AG08395 (cell line): ENCODE measurements at regions not wholly inside any gene's neighbourhood (a gene's known extent, or its start where the extent isn't known, plus 50 kb on each side); places are given as distances from the start of the nearest gene placed in this dataset.

ENCODE experiments used
- DNase-seq: peaks from one replicate; pipeline ENCODE4 v3.0.0; 2012; ENCODE audit warnings: mixed read lengths, low spot score

- no peak for DNase-seq
Observed at GRCh38 chr1:81069856-81070255, 730.9 kb upstream of the ADGRL2 start.

GRCh38 chr1:81068726-81069125 is 732.0 kb upstream of the ADGRL2 start:
- DNase-seq: no peak

DNA sequence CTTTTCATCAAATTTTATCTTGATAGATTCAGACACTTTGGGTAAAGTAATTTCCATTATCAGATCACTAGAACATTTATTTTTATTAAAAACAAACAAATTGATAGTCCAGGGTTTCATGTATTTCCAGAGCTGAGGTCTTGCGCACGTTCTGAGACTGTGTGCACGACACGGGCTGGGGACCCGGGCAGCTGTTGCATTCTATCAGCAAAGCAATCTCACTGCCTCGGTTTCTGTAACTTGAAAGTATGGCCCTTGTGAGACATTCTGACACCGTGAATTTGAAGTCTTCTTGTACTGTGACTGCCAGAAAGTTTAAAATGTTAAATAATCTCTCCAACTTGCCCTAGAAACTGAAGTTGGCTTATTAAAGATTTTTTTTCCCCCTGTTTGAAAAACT is 746.9 kb upstream of the ADGRL2 start:
- DNase-seq: no peak

DNA sequence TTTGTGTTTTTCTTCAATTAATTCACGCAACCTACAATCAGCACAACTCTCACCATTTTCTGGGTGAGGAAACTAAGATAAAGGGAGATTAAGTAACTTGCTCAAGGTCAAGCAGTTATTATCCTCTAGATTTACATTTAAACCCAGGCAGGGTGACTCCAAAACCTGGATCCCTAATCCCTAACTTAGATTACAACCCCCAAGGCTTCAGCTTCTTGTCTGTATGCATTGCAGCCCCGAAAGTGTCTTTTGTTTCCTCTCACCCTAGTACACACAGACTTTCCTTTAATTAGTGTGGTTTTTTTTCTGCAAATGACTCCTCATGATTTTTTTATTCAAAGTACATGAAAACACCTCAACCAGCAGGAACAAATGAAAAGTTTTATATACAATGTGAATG is 748.6 kb upstream of the ADGRL2 start:
- no peak for DNase-seq

- DNase-seq: no peak
Observed at GRCh38 chr1:81050390-81050789, 750.3 kb upstream of the ADGRL2 start.

DNA sequence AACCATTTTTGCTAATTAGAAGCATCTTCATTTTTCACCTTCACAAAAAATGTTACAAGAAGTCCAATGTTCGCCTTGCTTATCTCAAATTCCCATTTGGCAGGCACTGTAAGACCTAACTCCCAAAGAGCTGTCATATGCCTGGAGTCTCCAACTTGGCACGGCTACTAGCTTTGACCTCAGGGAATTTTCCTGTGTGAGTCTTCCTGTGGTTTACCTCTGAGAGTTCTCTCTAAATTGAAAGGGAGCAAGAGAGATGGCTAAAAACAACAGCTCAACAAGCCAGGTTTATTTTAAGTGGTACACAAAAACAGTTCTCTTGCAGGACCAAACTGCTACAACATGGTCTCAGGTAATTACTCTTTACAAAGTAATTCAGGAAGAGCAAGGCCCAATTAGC is 756.0 kb upstream of the ADGRL2 start:
- no peak for DNase-seq

DNA sequence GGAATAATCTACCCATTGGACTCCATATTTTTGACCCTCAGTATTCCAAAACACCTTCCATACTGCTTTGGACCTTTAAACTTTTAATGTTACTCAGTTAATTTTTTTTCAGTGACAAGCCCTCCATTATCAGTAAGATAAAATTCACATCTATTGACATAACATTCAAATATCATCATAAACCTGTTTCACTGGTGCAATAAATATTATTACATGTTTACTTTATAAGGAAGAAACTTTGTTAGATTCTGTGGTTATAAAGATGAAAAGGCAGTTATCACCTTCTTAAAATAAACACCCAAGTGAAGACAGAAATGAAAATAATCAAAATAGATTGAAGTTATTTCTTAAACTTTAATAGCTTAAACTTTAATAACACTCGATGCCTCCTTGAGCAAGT is 758.5 kb upstream of the ADGRL2 start:
- no peak for DNase-seq

GRCh38 chr1:81034291-81034690 is 766.4 kb upstream of the ADGRL2 start:
- DNase-seq: no peak

- no peak for DNase-seq
Observed at GRCh38 chr1:81032973-81033425, 767.7 kb upstream of the ADGRL2 start.

GRCh38 chr1:81032374-81032773 is 768.4 kb upstream of the ADGRL2 start:
- no peak for DNase-seq

- DNase-seq: no peak
Observed at GRCh38 chr1:81030441-81030840, 770.3 kb upstream of the ADGRL2 start.

DNA sequence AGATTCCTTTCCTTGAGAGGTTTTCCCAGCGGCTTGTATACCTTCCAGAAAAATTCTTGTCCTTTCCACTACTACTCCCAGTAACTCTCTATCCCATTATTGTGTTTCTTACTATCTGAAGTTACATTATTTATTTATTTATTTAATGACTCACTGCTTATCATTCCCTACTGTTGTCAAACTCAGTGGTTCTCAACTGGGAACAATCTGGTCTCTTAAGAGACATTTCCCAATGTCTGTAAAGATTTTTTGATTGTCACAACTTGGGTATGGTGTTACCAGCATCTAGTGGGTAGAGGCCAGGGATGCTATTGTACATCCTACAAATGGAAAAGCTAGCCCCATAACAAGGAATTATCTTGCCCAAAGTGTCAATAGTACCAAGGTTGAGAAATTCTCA is 771.5 kb upstream of the ADGRL2 start:
- no peak for DNase-seq

- no peak for DNase-seq
Observed at GRCh38 chr1:81023187-81023724, 777.5 kb upstream of the ADGRL2 start.

DNA sequence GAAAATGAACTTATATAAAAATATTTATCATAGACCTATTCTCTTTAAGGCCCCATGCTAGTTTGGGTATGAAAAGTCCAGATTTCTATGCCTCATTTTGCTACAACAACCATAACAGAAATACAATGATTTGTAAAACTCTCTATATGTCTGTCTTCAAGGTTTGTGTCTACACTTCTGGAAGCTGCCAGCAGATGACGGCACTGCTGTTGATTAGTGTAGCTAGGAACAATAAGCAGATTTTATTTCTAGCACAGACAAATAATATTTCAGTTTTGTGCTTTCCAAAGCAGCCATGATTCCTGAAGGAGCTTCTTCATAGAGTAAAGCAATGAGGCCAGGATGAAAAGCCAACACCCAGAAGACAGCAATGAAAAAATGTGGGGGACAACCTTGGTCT is 779.6 kb upstream of the ADGRL2 start:
- DNase-seq: no peak

- DNase-seq: no peak
Observed at GRCh38 chr1:81020506-81020905, 780.2 kb upstream of the ADGRL2 start.

- DNase-seq: no peak
Observed at GRCh38 chr1:81010126-81010525, 790.6 kb upstream of the ADGRL2 start.

GRCh38 chr1:81008293-81008692 is 792.4 kb upstream of the ADGRL2 start:
- DNase-seq: no peak

DNA sequence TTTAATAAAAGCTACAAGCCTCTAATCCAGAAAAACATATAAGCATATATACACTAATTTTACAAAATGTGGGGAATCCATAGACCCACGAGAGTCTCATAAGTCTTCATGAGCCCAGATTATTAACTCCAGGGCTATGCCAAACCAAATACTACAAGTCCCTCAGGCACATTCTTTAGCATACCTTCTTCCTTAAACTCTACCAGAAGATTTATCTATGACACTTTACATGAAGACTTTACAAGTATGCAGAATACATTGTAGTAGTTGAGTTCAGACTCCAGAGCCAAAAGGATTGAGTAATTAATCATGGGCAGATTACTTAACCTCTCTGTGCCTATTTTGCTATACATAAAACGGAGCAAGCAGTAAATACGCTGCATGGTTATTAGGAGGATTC is 793.7 kb upstream of the ADGRL2 start:
- no peak for DNase-seq

GRCh38 chr1:81006502-81006901 is 794.2 kb upstream of the ADGRL2 start:
- no peak for DNase-seq

DNA sequence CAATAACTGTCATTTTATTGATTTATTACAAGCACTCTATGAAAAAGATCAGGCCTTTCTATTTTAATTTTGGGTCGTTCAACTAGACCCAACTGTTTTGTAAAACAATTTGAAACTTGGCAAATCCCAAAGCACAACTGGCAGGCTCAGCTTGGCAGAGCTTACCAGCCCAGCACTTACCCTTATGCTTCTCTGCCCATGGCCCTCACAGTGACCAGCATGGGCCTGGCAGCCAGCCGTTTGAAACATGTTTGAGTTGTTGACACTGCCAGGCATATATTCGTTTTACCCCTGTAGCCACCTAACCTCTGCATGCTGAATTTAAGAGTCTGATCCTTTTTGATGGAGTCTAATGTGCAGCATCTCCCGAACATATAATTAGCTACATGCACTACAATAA is 796.7 kb upstream of the ADGRL2 start:
- no peak for DNase-seq

- no peak for DNase-seq
Observed at GRCh38 chr1:80994934-80995333, 805.8 kb upstream of the ADGRL2 start.

GRCh38 chr1:80994038-80994437 is 806.7 kb upstream of the ADGRL2 start:
- no peak for DNase-seq

DNA sequence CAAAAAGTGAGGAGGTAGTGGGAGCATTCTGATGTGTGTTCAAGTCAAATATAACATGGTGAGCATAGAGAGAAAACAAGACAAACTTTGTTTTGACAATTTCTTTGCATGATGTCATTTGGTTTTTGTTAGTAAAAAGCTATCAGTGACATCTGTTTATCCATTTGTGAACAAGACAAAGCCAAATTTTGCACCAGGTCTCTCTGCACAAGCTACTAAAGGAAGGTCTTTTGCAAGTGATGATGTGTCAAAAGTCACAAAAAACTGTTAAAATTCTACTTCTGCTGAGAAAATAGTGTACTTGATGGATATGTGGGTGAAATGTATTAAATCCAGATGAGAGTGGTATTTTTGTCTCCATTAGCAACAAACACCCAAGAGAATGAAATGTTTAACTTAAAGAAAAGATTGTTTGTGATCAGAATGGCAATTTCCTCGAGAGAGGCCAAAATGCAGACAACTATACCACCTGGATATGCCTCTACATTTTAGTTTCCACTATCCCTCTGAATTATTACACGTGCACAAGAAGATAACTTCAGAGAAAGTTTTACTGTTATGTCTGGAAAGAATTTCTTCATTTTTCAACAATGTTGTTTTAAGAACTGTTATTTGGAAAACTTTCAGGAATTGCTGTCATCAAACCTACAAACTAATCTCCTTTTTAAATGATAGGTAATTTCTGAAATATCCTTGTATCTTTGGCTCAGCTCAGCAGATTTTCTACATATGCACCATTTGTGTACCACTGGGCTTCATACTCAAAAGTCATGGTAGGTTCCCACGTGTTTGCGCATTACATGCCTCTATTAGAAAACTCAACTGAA is 807.4 kb upstream of the ADGRL2 start:
- no peak for DNase-seq

DNA sequence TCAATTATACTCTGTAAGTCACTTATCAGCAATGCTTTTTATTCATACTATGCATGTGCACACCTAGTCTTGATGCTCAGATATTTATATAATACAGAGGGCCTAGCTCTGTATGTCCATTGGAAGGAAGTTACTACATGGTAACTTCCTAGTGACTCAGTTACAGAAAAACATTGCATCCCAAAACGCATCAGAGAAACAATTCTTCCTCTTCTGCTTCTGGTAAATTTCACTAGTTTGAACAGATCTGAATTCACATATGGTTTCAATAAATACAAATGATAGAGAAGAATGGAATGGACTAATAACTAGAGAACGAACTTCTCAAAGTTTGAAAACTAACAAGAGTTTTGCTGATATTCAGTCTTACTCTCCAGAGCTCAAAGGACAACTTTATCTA is 811.3 kb upstream of the ADGRL2 start:
- DNase-seq: no peak
